GM19043 (cell line): ENCODE measurements at regions not wholly inside any gene's neighbourhood (a gene's known extent, or its start where the extent isn't known, plus 50 kb on each side); places are given as distances from the start of the nearest gene placed in this dataset.

Source experiments
- ATAC-seq: cut with Tn5 transposase; IDR thresholded peaks from one replicate; pipeline ENCODE4 v1.9.1; 2021; ENCODE audit warnings: low read depth; ENCODE audit not compliant: unreplicated experiment

- no peak for ATAC-seq
These were observed 122.9 kb downstream of the DMRTA2 start for GRCh38 chr1:50300297-50300696.

GRCh38 chr1:50295566-50295965 lies 127.7 kb downstream of the DMRTA2 start:
- ATAC-seq = no peak

GRCh38 chr1:50292276-50292675 lies 131.0 kb downstream of the DMRTA2 start:
- ATAC-seq = no peak

DNA sequence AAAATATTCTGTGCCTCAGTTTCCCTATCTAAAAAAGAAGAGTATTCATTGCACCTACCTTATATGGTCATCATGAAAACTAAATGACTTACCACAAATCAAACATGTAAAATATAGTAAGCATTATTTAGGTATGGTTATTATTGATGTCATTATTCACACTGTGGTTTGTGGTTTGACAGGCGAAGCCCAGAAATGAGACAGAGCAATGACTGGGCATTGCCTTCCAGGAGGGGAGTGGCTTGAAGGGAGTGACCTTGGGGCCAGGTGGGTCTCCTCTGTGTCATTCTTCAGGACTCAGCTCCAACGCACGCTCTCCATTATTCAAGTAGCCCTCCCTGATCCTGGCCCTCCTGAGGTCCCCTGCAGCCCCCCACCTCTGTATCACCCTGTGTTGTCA lies 133.7 kb downstream of the DMRTA2 start:
- ATAC-seq = no peak

DNA sequence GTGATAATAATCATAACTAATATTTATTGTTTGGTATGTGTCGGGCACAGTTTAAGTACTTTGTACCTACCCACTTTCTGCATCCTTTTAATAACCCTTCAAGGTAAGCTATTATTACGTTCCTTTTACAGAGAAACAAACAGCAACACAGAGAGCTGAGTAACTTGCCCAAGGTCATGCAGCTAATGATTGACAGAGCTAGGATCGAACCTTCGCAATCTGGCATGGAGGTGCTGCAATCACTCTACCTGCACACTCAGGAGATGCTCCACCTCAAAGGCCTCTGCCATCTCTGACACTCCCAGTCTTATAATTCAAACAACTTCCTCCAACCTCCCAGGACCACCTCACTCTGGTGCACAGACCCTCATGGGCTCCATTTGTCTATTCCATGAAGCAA lies 137.2 kb downstream of the DMRTA2 start:
- no peak for ATAC-seq

DNA sequence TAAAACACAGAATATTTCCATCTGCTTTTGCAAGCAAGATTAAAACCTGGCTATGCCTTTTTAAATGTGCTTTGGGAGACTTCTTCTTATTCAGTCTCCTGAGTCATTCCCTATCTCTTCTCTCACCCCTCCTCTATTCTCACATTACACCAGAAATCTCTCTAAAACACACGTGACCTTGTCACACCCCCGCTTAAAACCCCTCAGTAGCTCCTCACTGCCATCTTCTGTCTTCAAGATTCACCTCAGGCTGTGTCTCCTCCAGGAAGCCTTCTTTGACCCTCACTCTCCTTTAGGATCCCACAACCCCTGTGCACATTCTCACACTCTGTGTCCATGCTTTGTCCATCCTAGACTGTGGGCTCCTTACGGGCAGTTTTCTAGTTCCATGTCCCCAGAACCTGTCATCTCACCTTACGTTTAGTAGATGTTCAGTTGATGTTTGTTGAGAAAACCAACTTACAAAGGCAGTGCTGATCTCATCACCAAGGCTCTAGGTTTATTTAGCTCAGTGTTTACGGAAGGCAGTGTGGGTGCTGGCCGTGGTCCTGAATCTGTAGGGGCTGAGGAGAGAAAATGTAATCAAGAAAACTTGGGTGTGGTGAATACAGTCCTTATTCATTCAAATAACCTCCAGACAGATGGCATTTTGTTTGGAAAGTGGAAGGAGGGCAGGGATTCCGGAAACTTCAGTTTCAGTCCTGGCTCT lies 143.5 kb downstream of the DMRTA2 start:
- ATAC-seq = no peak

DNA sequence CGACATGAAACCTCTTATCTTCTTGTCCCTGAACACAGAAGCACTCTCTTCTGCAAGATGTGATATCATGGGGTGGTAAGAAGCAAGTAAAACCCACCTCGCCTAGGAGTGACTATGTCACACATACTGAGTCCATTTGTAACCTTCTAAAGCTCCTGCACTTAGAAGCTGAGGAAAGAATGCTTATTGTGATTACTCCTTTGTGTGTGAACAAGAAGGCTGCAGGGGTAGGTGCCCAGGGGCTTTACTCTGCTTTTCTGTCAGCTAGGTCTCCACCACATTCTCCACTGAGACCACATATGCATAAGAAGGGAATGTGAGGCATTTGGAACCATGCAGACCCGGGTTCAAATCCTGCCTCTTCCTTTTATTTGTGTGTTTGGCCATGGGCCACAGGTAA lies 144.3 kb downstream of the DMRTA2 start:
- no peak for ATAC-seq

DNA sequence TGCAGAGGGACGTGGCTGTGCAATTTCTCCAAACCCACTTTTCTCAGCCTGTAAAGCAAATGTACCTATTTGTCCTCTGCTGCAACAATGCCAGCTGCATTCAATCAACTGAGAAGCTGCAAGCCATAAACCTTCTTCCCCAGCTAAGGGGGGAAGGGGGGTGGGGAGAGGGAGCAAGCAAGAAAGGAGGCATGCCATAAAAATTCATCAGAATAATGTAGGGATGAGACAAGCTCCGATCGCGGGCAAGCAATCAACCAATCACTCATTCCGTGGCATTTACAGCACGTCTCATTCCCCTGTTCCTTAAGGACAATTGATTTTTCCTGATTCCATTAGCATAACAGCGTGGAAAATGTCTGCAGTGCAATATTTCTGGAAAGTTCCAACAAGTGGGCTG lies 144.8 kb downstream of the DMRTA2 start:
- ATAC-seq = no peak

DNA sequence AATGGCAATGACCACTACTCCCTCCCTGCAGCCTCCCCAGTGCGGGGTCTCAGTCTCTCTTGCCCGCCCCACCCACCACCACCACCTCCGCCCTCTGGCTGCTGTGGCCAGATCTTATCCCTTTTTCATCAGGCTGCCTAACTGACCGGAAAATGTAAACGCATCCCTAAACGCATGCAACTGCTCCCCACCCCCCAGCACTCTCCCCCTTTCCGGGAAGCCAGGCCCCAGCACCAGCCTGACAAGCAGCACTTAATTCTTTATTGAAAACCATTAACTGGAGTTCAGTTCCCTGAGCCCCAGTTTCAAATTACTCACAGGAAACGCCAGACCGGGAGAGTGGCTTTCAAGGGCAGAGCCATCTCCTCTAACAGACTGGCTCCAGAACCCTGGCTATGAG lies 147.7 kb downstream of the DMRTA2 start:
- no peak for ATAC-seq

DNA sequence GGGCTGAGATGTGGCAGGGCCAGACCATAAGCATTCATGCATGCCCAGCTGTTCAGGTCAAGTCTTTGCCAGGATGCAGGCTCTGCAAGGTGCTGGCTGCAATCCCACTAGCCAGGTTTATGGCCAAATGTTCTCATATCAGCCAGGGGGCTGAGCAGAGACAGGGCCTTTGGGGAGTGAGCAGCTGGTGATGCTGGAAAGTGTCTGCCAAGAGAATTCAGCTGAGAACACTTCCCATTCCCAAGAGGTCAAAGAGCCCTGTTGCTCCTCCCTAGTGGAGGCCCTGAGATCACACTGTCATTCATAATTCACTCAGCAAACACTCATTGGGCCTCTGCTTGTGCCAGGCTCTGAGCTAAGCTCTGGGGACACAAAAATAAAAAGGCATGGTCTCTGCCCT lies 150.3 kb downstream of the DMRTA2 start:
- no peak for ATAC-seq

- no peak for ATAC-seq
These were observed 151.2 kb downstream of the DMRTA2 start for GRCh38 chr1:50271968-50272578.

DNA sequence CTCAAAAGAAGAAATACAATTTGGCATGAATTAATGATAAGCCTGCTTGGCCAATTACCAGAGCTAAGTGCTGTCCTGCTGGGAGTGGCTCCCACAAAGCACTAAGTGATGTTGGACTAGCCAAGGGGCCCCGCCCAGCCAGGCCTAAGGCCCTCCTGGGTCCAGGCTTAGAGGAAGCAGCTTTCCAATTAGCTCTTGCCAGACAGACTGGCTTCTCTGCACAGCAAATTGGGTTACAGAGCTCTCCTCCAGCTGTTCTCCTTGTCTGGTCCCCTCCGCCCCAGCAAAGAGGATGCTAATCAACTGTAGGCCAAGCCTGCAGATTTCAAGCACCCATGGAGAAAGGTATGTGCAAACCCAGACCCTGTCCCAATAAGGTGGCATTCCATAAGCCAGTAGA lies 151.9 kb downstream of the DMRTA2 start:
- no peak for ATAC-seq

- ATAC-seq = no peak
These were observed 152.3 kb downstream of the DMRTA2 start for GRCh38 chr1:50270926-50271325.

- ATAC-seq = no peak
These were observed 155.2 kb downstream of the DMRTA2 start for GRCh38 chr1:50268049-50268448.

- ATAC-seq = no peak
These were observed 156.7 kb downstream of the DMRTA2 start for GRCh38 chr1:50266509-50266908.

DNA sequence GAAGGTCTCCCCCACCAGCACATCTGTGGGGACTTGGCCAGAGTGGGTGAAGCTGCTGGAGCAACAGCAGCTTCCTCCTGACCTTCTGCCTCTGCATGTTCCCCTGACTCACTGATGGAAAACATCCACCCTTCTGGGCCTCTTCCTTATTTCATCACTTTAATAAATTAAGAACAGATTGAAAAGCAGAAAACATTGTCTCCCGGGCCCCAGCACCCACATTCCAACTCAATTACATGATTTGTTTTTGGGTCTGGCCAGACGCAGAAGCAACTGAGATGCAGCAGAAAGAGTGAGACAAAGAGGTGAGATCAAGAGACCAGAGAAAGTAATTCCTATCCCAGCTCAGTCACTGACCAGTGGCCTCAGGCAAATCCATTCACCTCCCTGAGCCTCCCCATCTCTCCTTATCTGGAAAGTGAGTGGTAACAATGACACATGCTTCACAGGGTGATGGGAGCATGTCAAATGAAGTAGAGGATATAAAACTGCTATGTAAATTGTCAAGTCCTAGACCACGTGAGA lies 157.1 kb downstream of the ELAVL4 start:
- no peak for ATAC-seq

DNA sequence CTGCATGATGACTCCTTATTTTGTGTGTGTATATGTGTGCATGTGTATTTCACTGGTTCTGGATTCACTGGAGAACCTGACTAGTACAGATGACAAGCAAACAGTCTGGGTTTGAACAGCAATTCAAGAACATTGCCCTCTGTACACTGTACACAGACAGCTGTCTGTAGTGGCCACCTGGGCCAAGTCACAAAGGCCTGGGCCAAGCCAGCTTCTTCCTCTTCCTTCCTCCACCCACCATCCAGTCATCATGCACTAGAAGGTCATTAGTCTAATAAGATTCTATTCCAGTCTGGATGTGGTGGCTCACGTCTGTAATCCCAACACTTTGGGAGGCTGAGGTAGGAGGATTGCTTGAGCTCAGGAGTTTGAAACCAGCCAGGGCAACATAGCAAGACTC lies 155.9 kb downstream of the ELAVL4 start:
- no peak for ATAC-seq

DNA sequence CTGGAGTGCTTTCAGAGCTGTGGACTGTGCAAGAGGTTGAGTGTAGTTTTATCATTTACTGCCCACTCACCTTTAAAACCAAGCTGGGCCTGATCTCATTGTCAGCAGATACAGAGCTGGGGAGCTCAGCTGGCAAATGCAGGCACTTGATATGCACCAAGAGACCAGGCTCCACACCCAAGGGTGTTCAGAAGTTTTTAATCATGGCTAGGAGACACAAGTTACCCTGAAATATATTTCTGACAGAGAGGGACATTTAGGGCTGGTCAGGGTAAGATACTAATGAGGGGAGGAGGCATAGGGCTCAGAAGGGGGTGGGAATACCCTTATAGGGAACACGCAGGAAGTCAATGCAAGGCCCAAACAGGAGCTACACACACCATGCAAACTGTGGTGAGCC lies 153.7 kb downstream of the ELAVL4 start:
- ATAC-seq = no peak

- ATAC-seq = no peak
These were observed 153.2 kb downstream of the ELAVL4 start for GRCh38 chr1:50261951-50262350.

DNA sequence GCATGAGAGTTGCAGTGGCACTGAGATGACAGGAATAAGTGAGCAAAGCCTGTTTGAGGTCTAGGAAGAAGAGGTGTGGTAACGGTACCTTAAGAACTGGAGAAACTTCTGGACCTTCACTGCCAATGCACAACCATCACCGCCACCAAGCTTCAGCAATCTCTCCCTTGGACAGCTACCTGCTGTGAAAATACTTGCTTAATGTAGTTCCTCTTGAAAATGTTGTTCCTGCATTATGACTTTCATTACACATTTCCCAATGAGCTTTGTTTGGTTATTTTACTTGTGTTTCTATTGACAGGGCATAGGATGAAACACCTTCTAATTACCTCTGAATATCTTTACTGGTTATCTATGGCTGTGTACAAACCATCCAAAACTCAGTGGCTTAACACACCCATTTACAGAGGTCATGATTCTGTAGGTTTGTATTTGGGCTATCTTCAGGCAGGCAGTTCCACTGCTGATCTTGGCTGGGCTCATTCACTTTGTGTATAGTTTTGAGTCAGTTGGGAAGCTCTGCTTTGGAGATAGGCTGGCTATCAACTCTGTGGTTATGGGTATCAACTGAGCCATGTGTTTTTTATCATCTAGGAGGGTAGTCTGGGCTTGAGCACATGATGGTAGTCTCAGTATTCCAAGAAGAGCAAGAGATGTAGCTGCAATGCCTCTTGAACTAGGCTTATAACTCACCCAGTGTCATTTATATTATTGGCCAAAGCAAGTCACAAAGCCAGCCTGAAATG lies 149.4 kb downstream of the ELAVL4 start:
- no peak for ATAC-seq

DNA sequence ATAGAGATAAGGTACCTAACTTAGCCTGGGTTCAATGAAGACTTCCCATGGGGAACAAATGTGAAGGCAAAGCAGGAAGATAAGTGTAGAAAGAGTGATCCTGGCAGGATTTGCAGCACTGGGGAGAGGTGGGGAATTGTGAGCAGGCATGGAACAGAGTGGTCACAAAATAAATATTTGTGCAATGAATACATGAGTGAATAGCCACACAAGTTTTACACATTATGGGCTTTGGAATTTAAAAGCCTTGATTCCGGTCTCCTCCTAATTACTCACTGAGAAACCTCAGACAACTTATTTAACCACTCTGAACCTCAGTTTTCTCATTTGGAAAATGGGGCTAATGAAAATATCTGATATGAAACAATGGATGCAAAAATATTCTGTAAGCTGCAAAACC lies 148.3 kb downstream of the ELAVL4 start:
- ATAC-seq = no peak
